C4-2B (cell line): ENCODE measurements at regions not wholly inside any gene's neighbourhood (a gene's known extent, or its start where the extent isn't known, plus 50 kb on each side); places are given as distances from the start of the nearest gene placed in this dataset.
"Not testable (repeated sequence)": the region's sequence is repeated elsewhere in the genome, so short reads cannot be mapped to it uniquely, and the experiment has no call there.

ENCODE experiments used
- H3K27ac ChIP-seq: fragments of 450-650 bp; 2 replicates; pipeline ENCODE4 v1.5.1; 2017
- CTCF ChIP-seq: fragments of 450-650 bp; conservative IDR thresholded peaks from 2 replicates; pipeline ENCODE4 v1.5.1; 2017; ENCODE audit warnings: mild to moderate bottlenecking
- ZFX ChIP-seq: fragments of 450-650 bp; IDR thresholded peaks from 2 replicates; pipeline ENCODE4 v1.6.1; 2017

- TF ChIP-seq ZFX, result no peak
- no peak for TF ChIP-seq CTCF
- H3K27ac ChIP-seq, result no peak overlapping the region
Observed at GRCh38 chr5:91306497-91306896, 76.6 kb downstream of the ARRDC3 start.

- TF ChIP-seq ZFX, result no peak
- TF ChIP-seq CTCF, result no peak
- no peak overlapping the region for H3K27ac ChIP-seq
Observed at GRCh38 chr5:91305640-91306039, 77.5 kb downstream of the ARRDC3 start.

GRCh38 chr5:91304015-91304414, 79.1 kb downstream of the ARRDC3 start:
- H3K27ac ChIP-seq, result not testable (repeated sequence)

GRCh38 chr5:91302958-91303357, 80.2 kb downstream of the ARRDC3 start:
- no peak for TF ChIP-seq ZFX
- no peak for TF ChIP-seq CTCF
- H3K27ac ChIP-seq, result no peak overlapping the region

- TF ChIP-seq ZFX (no peak), CTCF (no peak; the same call in 1 of the 2 replicates)
- H3K27ac ChIP-seq, result no peak overlapping the region
Observed at GRCh38 chr5:91302305-91302704, 80.8 kb downstream of the ARRDC3 start.

GRCh38 chr5:91301106-91301846, 81.8 kb downstream of the ARRDC3 start:
- TF ChIP-seq CTCF, result no peak
- no peak for TF ChIP-seq ZFX
- H3K27ac ChIP-seq, result no peak overlapping the region

- TF ChIP-seq ZFX (no peak), CTCF (no peak)
- H3K27ac ChIP-seq, result no peak overlapping the region
Observed at GRCh38 chr5:91297994-91298393, 85.1 kb downstream of the ARRDC3 start.

GRCh38 chr5:91296674-91297143, 86.4 kb downstream of the ARRDC3 start:
- H3K27ac ChIP-seq, result no peak overlapping the region
- TF ChIP-seq CTCF (no peak), ZFX (no peak)

GRCh38 chr5:91296102-91296501, 87.0 kb downstream of the ARRDC3 start:
- not testable (repeated sequence) for H3K27ac ChIP-seq
